ENCODE measurements at regions not wholly inside any gene's neighbourhood (a gene's known extent, or its start where the extent isn't known, plus 50 kb on each side); places are given as distances from the start of the nearest gene placed in this dataset.
"Not testable (repeated sequence)": the region's sequence is repeated elsewhere in the genome, so short reads cannot be mapped to it uniquely, and the experiment has no call there.

- no peak for DNase-seq (ENCODE audit: low spot score)
- no peak; the same call in 2 of the 3 replicates for ATAC-seq (ENCODE audit: low read depth)
Measured at GRCh38 chr6:139982195-139982594, 607.7 kb upstream of the CITED2 start.

GRCh38 chr6:139981768-139982181 lies 607.3 kb upstream of the CITED2 start:
- Histone ChIP-seq H3K9me3 (ENCODE audit: severe bottlenecking) (no peaks in the 10 kb centered on the region), H3K4me1 (ENCODE audit: insufficient read depth, poor library complexity, severe bottlenecking) (peaks cover 29% of the 10 kb centered on the region), H3K4me3 (ENCODE audit: severe bottlenecking) (no peak overlapping the region), H3K27me3 (ENCODE audit: insufficient read depth, poor library complexity, severe bottlenecking) (no peaks in the 10 kb centered on the region), H3K27ac (ENCODE audit: poor library complexity, severe bottlenecking) (peak overlapping the region; percentile 49), H3K36me3 (ENCODE audit: low read depth) (no peaks in the 10 kb centered on the region)
- DNase-seq (ENCODE audit: low spot score) (no peak), ATAC-seq (ENCODE audit: low read depth) (peak; percentile 70)
- TF ChIP-seq CTCF (IDR thresholded peaks at IDR 0.05; ENCODE audit: poor library complexity, severe bottlenecking): no peak

More at GRCh38 chr6:139982195-139982594, 607.7 kb upstream of the CITED2 start:
- TF ChIP-seq CTCF (IDR thresholded peaks at IDR 0.05; ENCODE audit: poor library complexity, severe bottlenecking): no peak
- Histone ChIP-seq H3K27me3 (ENCODE audit: insufficient read depth, poor library complexity, severe bottlenecking) (no peaks in the 10 kb centered on the region), H3K27ac (ENCODE audit: poor library complexity, severe bottlenecking) (peak overlapping the region; percentile 49), H3K9me3 (ENCODE audit: severe bottlenecking) (no peaks in the 10 kb centered on the region), H3K4me1 (ENCODE audit: insufficient read depth, poor library complexity, severe bottlenecking) (peaks cover 29% of the 10 kb centered on the region), H3K36me3 (ENCODE audit: low read depth) (no peaks in the 10 kb centered on the region), H3K4me3 (ENCODE audit: severe bottlenecking) (no peak overlapping the region)

GRCh38 chr6:139981066-139981624 lies 606.7 kb upstream of the CITED2 start:
- peaks cover 29% of the 10 kb centered on the region for H3K4me1 ChIP-seq (ENCODE audit: insufficient read depth, poor library complexity, severe bottlenecking)

GRCh38 chr6:139980631-139981030 lies 606.2 kb upstream of the CITED2 start:
- H3K27me3 ChIP-seq (ENCODE audit: insufficient read depth, poor library complexity, severe bottlenecking); H3K4me3 ChIP-seq (ENCODE audit: severe bottlenecking); ATAC-seq (ENCODE audit: low read depth); H3K9me3 ChIP-seq (ENCODE audit: severe bottlenecking); H3K36me3 ChIP-seq (ENCODE audit: low read depth); DNase-seq (ENCODE audit: low spot score): not testable (repeated sequence)
- peak overlapping the region; percentile 49 for H3K27ac ChIP-seq (ENCODE audit: poor library complexity, severe bottlenecking)
- H3K4me1 ChIP-seq (ENCODE audit: insufficient read depth, poor library complexity, severe bottlenecking): peaks cover 29% of the 10 kb centered on the region

More at GRCh38 chr6:139981066-139981624, 606.7 kb upstream of the CITED2 start:
- Histone ChIP-seq H3K36me3 (ENCODE audit: low read depth) (no peaks in the 10 kb centered on the region), H3K27ac (ENCODE audit: poor library complexity, severe bottlenecking) (peak overlapping the region; percentile 49), H3K4me3 (ENCODE audit: severe bottlenecking) (no peak overlapping the region), H3K9me3 (ENCODE audit: severe bottlenecking) (no peaks in the 10 kb centered on the region), H3K27me3 (ENCODE audit: insufficient read depth, poor library complexity, severe bottlenecking) (no peaks in the 10 kb centered on the region)
- TF ChIP-seq CTCF (IDR thresholded peaks at IDR 0.05; ENCODE audit: poor library complexity, severe bottlenecking): no peak
- DNase-seq (ENCODE audit: low spot score) (no peak), ATAC-seq (ENCODE audit: low read depth) (no peak; the same call in 2 of the 3 replicates)

GRCh38 chr6:139979021-139979725 lies 604.7 kb upstream of the CITED2 start:
- Histone ChIP-seq H3K27ac (ENCODE audit: poor library complexity, severe bottlenecking) (no peak overlapping the region), H3K4me1 (ENCODE audit: insufficient read depth, poor library complexity, severe bottlenecking) (peaks cover 29% of the 10 kb centered on the region), H3K4me3 (ENCODE audit: severe bottlenecking) (no peak overlapping the region), H3K36me3 (ENCODE audit: low read depth) (no peaks in the 10 kb centered on the region), H3K9me3 (ENCODE audit: severe bottlenecking) (no peaks in the 10 kb centered on the region), H3K27me3 (ENCODE audit: insufficient read depth, poor library complexity, severe bottlenecking) (no peaks in the 10 kb centered on the region)
- ATAC-seq (ENCODE audit: low read depth) (no peak), DNase-seq (ENCODE audit: low spot score) (no peak)
- TF ChIP-seq CTCF (IDR thresholded peaks at IDR 0.05; ENCODE audit: poor library complexity, severe bottlenecking): no peak

Measured in RWPE2 (cell line).